A549 (cell line): ENCODE measurements at regions not wholly inside any gene's neighbourhood (a gene's known extent, or its start where the extent isn't known, plus 50 kb on each side); places are given as distances from the start of the nearest gene placed in this dataset.
"Not testable (repeated sequence)": the region's sequence is repeated elsewhere in the genome, so short reads cannot be mapped to it uniquely, and the experiment has no call there.

ENCODE experiments used
- ATAC-seq, 2 experiments: fragments of 200-7000 bp in 1 of 2; fragments of >200 bp in 1 of 2; cut with Nextera tagmentation in 1 of 2; cut with Tn5 transposase in 1 of 2; 3 replicates each; pipeline versions ENCODE4 v1.8.0 to v1.9.1; 2018 to 2020; ENCODE audit warnings: mild to moderate bottlenecking in 1 of 2, moderate library complexity in 1 of 2
- CTCF ChIA-PET: fragments of 300-600 bp; sonication (Branson Sonifier 250); formaldehyde crosslinking; extraction: SDS; loops from one replicate; lab custom pipeline; 2021; ENCODE audit warnings: antibody characterized with exemption, inconsistent platforms; lab: Yijun Ruan, JAX
- POLR2A ChIA-PET: fragments of 350-600 bp; formaldehyde crosslinking; extraction: SDS; loops from one replicate; lab custom pipeline; 2021; ENCODE audit warnings: antibody characterized with exemption, inconsistent platforms; lab: Yijun Ruan, JAX
- DNase-seq, 2 experiments: peaks; one replicate each; pipeline versions ENCODE4 v3.0.0 to v3.0.0-alpha.2; 2011 to 2016; ENCODE audit warnings: low read depth in 1 of 2, low spot score in 1 of 2
- FAIRE-seq: peaks from 2 replicates; lab custom pipeline; 2011; peaks lifted over from hg19 to GRCh38; lab: Jason Lieb, UNC
- H3K27ac ChIP-seq, 2 experiments: fragments of >200 bp; sonication (Bioruptor Twin); formaldehyde crosslinking; 3 replicates each; pipeline ENCODE4 v1.5.1; 2016 to 2017
- H3K4me1 ChIP-seq: fragments of >200 bp; sonication (Bioruptor Twin); formaldehyde crosslinking; 3 replicates; pipeline ENCODE4 v1.6.1; 2016
- H3K4me2 ChIP-seq: fragments of >200 bp; sonication (Bioruptor Twin); formaldehyde crosslinking; 3 replicates; pipeline ENCODE4 v1.6.1; 2016
- H3K4me3 ChIP-seq: fragments of >200 bp; sonication (Bioruptor Twin); formaldehyde crosslinking; 3 replicates; pipeline ENCODE4 v1.5.1; 2016
- H3K9me3 ChIP-seq: fragments of >200 bp; sonication (Bioruptor Twin); formaldehyde crosslinking; 3 replicates; pipeline ENCODE4 v1.6.1; 2016
- CEBPB ChIP-seq, 2 experiments: fragments of >200 bp in 1 of 2; sonication (Bioruptor Twin) in 1 of 2; formaldehyde crosslinking in 1 of 2; IDR thresholded peaks; 2 replicates each; pipeline ENCODE4 v1.6.1; 2012 to 2016
- CHD2 ChIP-seq: fragments of 150-350 bp; IDR thresholded peaks from 2 replicates; pipeline ENCODE4 v1.6.1; 2014; ENCODE audit warnings: low read length; ENCODE audit not compliant: partially characterized antibody
- CHD4 ChIP-seq: fragments of 200-600 bp; sonication (generic); IDR thresholded peaks from 2 replicates; pipeline ENCODE4 v1.6.1; 2016; ENCODE audit warnings: antibody characterized with exemption, mild to moderate bottlenecking, borderline replicate concordance
- EP300 ChIP-seq, 2 experiments: fragments of >200 bp; sonication (Bioruptor Twin); formaldehyde crosslinking; IDR thresholded peaks; 2 replicates in 1 of 2; 3 replicates in 1 of 2; pipeline ENCODE4 v1.6.1; 2016 to 2017
- ESRRA ChIP-seq: fragments of 150-350 bp; IDR thresholded peaks from 2 replicates; pipeline ENCODE4 v1.6.1; 2014; ENCODE audit warnings: mild to moderate bottlenecking, low read length, borderline replicate concordance
- FOSB ChIP-seq: fragments of 250-450 bp; sonication (Bioruptor Pico); IDR thresholded peaks from 2 replicates; pipeline ENCODE4 v1.5.0; 2020; ENCODE audit warnings: mild to moderate bottlenecking, moderate library complexity
- FOXS1 ChIP-seq: fragments of 250-450 bp; sonication (Bioruptor Pico); IDR thresholded peaks from 2 replicates; pipeline ENCODE4 v1.5.0; 2020; ENCODE audit warnings: mild to moderate bottlenecking, moderate library complexity
- HDAC2 ChIP-seq: fragments of 200-600 bp; sonication (generic); IDR thresholded peaks from 2 replicates; pipeline ENCODE4 v1.6.1; 2016
- HES2 ChIP-seq: fragments of >200 bp; sonication (Bioruptor Twin); formaldehyde crosslinking; IDR thresholded peaks from 2 replicates; pipeline ENCODE4 v1.6.1; 2016
- HOXB5 ChIP-seq: fragments of 250-450 bp; sonication (Bioruptor Pico); IDR thresholded peaks from 2 replicates; pipeline ENCODE4 v1.5.0; 2020; ENCODE audit warnings: mild to moderate bottlenecking, moderate library complexity
- JUNB ChIP-seq: fragments of >200 bp; sonication (Bioruptor Twin); formaldehyde crosslinking; IDR thresholded peaks from 2 replicates; pipeline ENCODE4 v1.6.1; 2016
- KDM1A ChIP-seq: fragments of 200-600 bp; sonication (generic); IDR thresholded peaks from 2 replicates; pipeline ENCODE4 v1.6.1; 2016; ENCODE audit warnings: low read depth, mild to moderate bottlenecking
- MAFK ChIP-seq: fragments of 450-650 bp; IDR thresholded peaks from 2 replicates; pipeline ENCODE4 v1.6.1; 2014; ENCODE audit not compliant: partially characterized antibody
- MAZ ChIP-seq: fragments of 150-350 bp; IDR thresholded peaks from 2 replicates; pipeline ENCODE4 v1.6.1; 2014; ENCODE audit warnings: antibody characterized with exemption, low read depth, low read length, borderline replicate concordance
- PHF8 ChIP-seq: fragments of 200-600 bp; sonication (generic); IDR thresholded peaks from 2 replicates; pipeline ENCODE4 v1.6.1; 2016; ENCODE audit warnings: low read depth, mild to moderate bottlenecking, antibody characterized with exemption, moderate library complexity, borderline replicate concordance
- POLR2A ChIP-seq: IDR thresholded peaks from 2 replicates; pipeline ENCODE4 v1.6.1; 2012; ENCODE audit warnings: mild to moderate bottlenecking, low read length
- POLR2AphosphoS2 ChIP-seq: conservative IDR thresholded peaks from 2 replicates; pipeline ENCODE4 v1.6.1; 2012; ENCODE audit warnings: low read length, improper control_type of control experiment, inconsistent platforms
- RAD21 ChIP-seq, 2 experiments: fragments of >200 bp in 1 of 2; sonication (Bioruptor Twin) in 1 of 2; formaldehyde crosslinking in 1 of 2; IDR thresholded peaks in 1 of 2; conservative IDR thresholded peaks in 1 of 2; 2 replicates in 1 of 2; 3 replicates in 1 of 2; pipeline ENCODE4 v1.6.1; 2012 to 2018; ENCODE audit warnings: inconsistent platforms in 1 of 2
- SREBF2 ChIP-seq: fragments of 450-650 bp; IDR thresholded peaks from 2 replicates; pipeline ENCODE4 v1.6.1; 2014; ENCODE audit warnings: mild to moderate bottlenecking, moderate library complexity
- TFCP2L1 ChIP-seq: fragments of 250-450 bp; sonication (Bioruptor Pico); IDR thresholded peaks from 2 replicates; pipeline ENCODE4 v1.5.0; 2021; ENCODE audit warnings: mild to moderate bottlenecking
- TP53 ChIP-seq: fragments of 250-450 bp; sonication (Bioruptor Pico); IDR thresholded peaks from 2 replicates; pipeline ENCODE4 v1.5.0; 2021; ENCODE audit warnings: mild to moderate bottlenecking, moderate library complexity
- USF2 ChIP-seq: fragments of 450-650 bp; IDR thresholded peaks from 2 replicates; pipeline ENCODE4 v1.6.1; 2014; ENCODE audit warnings: antibody characterized with exemption
- ZSCAN20 ChIP-seq: fragments of 250-450 bp; sonication (Bioruptor Pico); IDR thresholded peaks from 2 replicates; pipeline ENCODE4 v1.8.0; 2022; ENCODE audit warnings: mild to moderate bottlenecking, moderate library complexity
- WGBS: methylation state at CpG from one replicate; pipeline ENCODE4 v1.1.6; 2017; ENCODE audit errors: missing lambda C conversion rate; 5-methylcytosine and 5-hydroxymethylcytosine counted together
- TF ChIP-seq, protein P1 (sequence below): fragments of 150-350 bp; IDR thresholded peaks from 2 replicates; pipeline ENCODE4 v1.6.1; 2014; ENCODE audit warnings: low read depth, mild to moderate bottlenecking, low read length
- TF ChIP-seq, protein P2 (sequence below): IDR thresholded peaks from 2 replicates; pipeline ENCODE4 v1.6.1; 2012
- TF ChIP-seq, protein P3 (sequence below): IDR thresholded peaks from 2 replicates; pipeline ENCODE4 v1.6.1; 2012; ENCODE audit warnings: low read depth, borderline replicate concordance

- DNase-seq, H3K27ac ChIP-seq, ATAC-seq, POLR2A ChIA-PET, FAIRE-seq, H3K9me3 ChIP-seq, H3K4me2 ChIP-seq, H3K4me3 ChIP-seq, H3K4me1 ChIP-seq, CTCF ChIA-PET: not testable (repeated sequence)
- WGBS, result 17% methylated on average over 2 of the region's 6 CpGs
These were observed 888.8 kb downstream of the RPS29 start for GRCh38 chr14:48697362-48697761.

- POLR2A ChIA-PET, result no interaction called here
- DNase-seq, result no peak
- H3K9me3 ChIP-seq, result no peaks in the 10 kb centered on the region; the same call in 2 of the 3 replicates
- no peak overlapping the region for H3K4me2 ChIP-seq
- FAIRE-seq, result no peak
- no peak for ATAC-seq
- H3K4me1 ChIP-seq, result no peaks in the 10 kb centered on the region
- CTCF ChIA-PET, result no interaction called here
- 4% methylated on average over 1 of the region's 1 CpG for WGBS
- H3K27ac ChIP-seq, result no peak overlapping the region
- TF ChIP-seq SREBF2 (no peak), POLR2A (no peak), MAZ (no peak), HES2 (no peak), KDM1A (no peak), CHD4 (no peak), HDAC2 (no peak), TP53 (CRISPR knock-in tag) (no peak), ZSCAN20 (no peak), ESRRA (no peak), PHF8 (no peak), MAFK (no peak), EP300 (IDR thresholded peaks at IDR 0.05) (no peak), HOXB5 (CRISPR knock-in tag) (no peak), USF2 (no peak), CHD2 (no peak)
- TF ChIP-seq, protein P1, sequence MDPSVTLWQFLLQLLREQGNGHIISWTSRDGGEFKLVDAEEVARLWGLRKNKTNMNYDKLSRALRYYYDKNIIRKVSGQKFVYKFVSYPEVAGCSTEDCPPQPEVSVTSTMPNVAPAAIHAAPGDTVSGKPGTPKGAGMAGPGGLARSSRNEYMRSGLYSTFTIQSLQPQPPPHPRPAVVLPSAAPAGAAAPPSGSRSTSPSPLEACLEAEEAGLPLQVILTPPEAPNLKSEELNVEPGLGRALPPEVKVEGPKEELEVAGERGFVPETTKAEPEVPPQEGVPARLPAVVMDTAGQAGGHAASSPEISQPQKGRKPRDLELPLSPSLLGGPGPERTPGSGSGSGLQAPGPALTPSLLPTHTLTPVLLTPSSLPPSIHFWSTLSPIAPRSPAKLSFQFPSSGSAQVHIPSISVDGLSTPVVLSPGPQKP, result no peak
- TF ChIP-seq, protein P2, sequence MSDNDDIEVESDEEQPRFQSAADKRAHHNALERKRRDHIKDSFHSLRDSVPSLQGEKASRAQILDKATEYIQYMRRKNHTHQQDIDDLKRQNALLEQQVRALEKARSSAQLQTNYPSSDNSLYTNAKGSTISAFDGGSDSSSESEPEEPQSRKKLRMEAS, result no peak
- TF ChIP-seq, protein P3, sequence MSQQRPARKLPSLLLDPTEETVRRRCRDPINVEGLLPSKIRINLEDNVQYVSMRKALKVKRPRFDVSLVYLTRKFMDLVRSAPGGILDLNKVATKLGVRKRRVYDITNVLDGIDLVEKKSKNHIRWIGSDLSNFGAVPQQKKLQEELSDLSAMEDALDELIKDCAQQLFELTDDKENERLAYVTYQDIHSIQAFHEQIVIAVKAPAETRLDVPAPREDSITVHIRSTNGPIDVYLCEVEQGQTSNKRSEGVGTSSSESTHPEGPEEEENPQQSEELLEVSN, result no peak
- H3K4me3 ChIP-seq, result no peak overlapping the region
These were observed 892.4 kb downstream of the RPS29 start for GRCh38 chr14:48693793-48694192.

DNA sequence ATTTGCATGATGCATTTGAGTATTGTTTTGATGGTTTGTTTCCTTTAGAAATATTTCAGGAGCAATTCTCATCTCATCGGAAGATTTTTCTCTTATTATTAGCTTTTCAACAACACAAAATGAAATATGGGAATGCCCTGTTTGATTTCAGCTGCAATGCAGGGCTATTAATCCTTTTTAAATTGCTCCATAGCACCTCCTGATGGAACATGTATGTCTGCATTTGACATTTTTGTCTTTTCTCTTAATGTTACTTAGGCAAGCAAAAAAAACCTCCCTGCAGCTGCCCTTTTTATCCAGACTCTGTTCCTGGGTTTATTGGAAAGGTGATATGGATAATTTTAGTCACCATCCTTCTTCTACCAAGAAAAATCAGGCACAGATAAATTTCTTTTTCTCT lies 895.8 kb downstream of the RPS29 start:
- ATAC-seq (no peak), DNase-seq (peak in 1 of 2 experiments; percentile 1), FAIRE-seq (no peak)
- Histone ChIP-seq H3K27ac (no peak overlapping the region), H3K4me3 (no peak overlapping the region), H3K9me3 (no peaks in the 10 kb centered on the region), H3K4me1 (no peaks in the 10 kb centered on the region), H3K4me2 (no peak overlapping the region)
- TF ChIP-seq MAFK (no peak), FOXS1 (CRISPR knock-in tag) (no peak), TP53 (CRISPR knock-in tag) (no peak), ZSCAN20 (no peak), FOSB (CRISPR knock-in tag) (no peak), SREBF2 (no peak), TFCP2L1 (CRISPR knock-in tag) (no peak), POLR2AphosphoS2 (no peak), JUNB (no peak), CEBPB (IDR thresholded peaks at IDR 0.05) (no peak), RAD21 (conservative IDR thresholded peaks at IDR 0.05 in 1 of 2, IDR thresholded peaks at IDR 0.05 in 1 of 2) (no peak), CHD2 (no peak), HOXB5 (CRISPR knock-in tag) (no peak)
- TF ChIP-seq, protein P2, result no peak
- TF ChIP-seq, protein P3, result no peak
- 2% methylated on average over 1 of the region's 1 CpG for WGBS
- ChIA-PET POLR2A (no interaction called here), CTCF (interaction anchor here (0.8 kb wide), 1 partner anchor 81 kb away, joined by 3 read pairs; no protein-coding TSS in a partner anchor)
